ENCODE measurements at regions not wholly inside any gene's neighbourhood (a gene's known extent, or its start where the extent isn't known, plus 50 kb on each side); places are given as distances from the start of the nearest gene placed in this dataset.

GRCh38 chr1:38500352-38500751 is 359.2 kb downstream of the RRAGC start:
- no peaks in the 10 kb centered on the region for H3K27me3 ChIP-seq (ENCODE audit: control insufficient read depth in 2 of 2, insufficient read depth in 2 of 2, low read length in 2 of 2)
- CTCF ChIA-PET, result interaction anchor here (1.0 kb wide), 1 partner anchor 10 kb away, joined by 3 read pairs; no protein-coding TSS in a partner anchor
- H3K79me2 ChIP-seq (ENCODE audit: control insufficient read depth, insufficient read depth, low read length), result no peaks in the 10 kb centered on the region
- POLR2A ChIA-PET, result no interaction called here
- no peaks in the 10 kb centered on the region for H3K9me1 ChIP-seq (replicated peaks; ENCODE audit: control insufficient read depth, extremely low read depth, insufficient read depth, low read length)
- H2AFZ ChIP-seq (ENCODE audit: low read depth, low read length), result no peak overlapping the region
- no peaks in the 10 kb centered on the region for H4K20me1 ChIP-seq (replicated peaks; ENCODE audit: control insufficient read depth, extremely low read depth, insufficient read depth, low read length)
- no TSS peak for BruUV-seq (replicated peaks)
- TF ChIP-seq POLR2A (IDR thresholded peaks at IDR 0.05; ENCODE audit: low read depth, low read length), result no peak
- TF ChIP-seq CTCF (IDR thresholded peaks at IDR 0.05; ENCODE audit: extremely low read depth in 1 of 2, insufficient read depth in 1 of 2, low read depth in 1 of 2, low read length in 2 of 2), result peak; percentile 12 to 20
- no peak for TF ChIP-seq FOS (IDR thresholded peaks at IDR 0.05; ENCODE audit: borderline replicate concordance, insufficient read depth, low read length)
- no peak for TF ChIP-seq GATA2 (IDR thresholded peaks at IDR 0.05; ENCODE audit: insufficient read depth, insufficient read length, low read depth, low read length)
- no peak overlapping the region for H3K4me3 ChIP-seq (replicated peaks in 1 of 3; ENCODE audit: insufficient read depth in 1 of 3, low read depth in 1 of 3, low read length in 3 of 3)
- H3K36me3 ChIP-seq (ENCODE audit: control insufficient read depth in 2 of 2, extremely low read depth in 1 of 2, insufficient read depth in 2 of 2, low read length in 2 of 2), result no peaks in the 10 kb centered on the region
- H3K27ac ChIP-seq (ENCODE audit: insufficient read depth, low read depth, low read length), result no peak overlapping the region
- intact Hi-C loops (cut with micrococcal nuclease), result loop anchor here (10.0 kb wide), 1 partner anchor 476 kb away; no protein-coding TSS in a partner anchor
- DNase-seq (ENCODE audit: low read depth, low spot score), result no peak
- no peak overlapping the region for H3K9ac ChIP-seq (replicated peaks; ENCODE audit: extremely low read depth, insufficient read depth, low read length)
- H3K4me2 ChIP-seq (ENCODE audit: insufficient read depth, low read length), result no peak overlapping the region
- dilution Hi-C loops (cut with MboI; ENCODE audit: extremely low pct_ligation_motif_present, low sequenced_read_pairs), result no loop called here
- FAIRE-seq, result no peak
- H3K4me1 ChIP-seq (ENCODE audit: control insufficient read depth, extremely low read depth, insufficient read depth, low read length), result no peaks in the 10 kb centered on the region
- no peaks in the 10 kb centered on the region for H3K9me3 ChIP-seq (replicated peaks; ENCODE audit: control insufficient read depth, insufficient read depth, low read length)

GRCh38 chr1:38498686-38499085 is 360.9 kb downstream of the RRAGC start:
- CTCF ChIA-PET, result interaction anchor here (1.5 kb wide), 1 partner anchor 9 kb away, joined by 4 read pairs; no protein-coding TSS in a partner anchor
- Histone ChIP-seq H3K4me1 (ENCODE audit: control insufficient read depth, extremely low read depth, insufficient read depth, low read length) (no peaks in the 10 kb centered on the region), H3K79me2 (ENCODE audit: control insufficient read depth, insufficient read depth, low read length) (no peaks in the 10 kb centered on the region), H3K9ac (replicated peaks; ENCODE audit: extremely low read depth, insufficient read depth, low read length) (no peak overlapping the region), H3K9me3 (replicated peaks; ENCODE audit: control insufficient read depth, insufficient read depth, low read length) (no peaks in the 10 kb centered on the region), H3K4me2 (ENCODE audit: insufficient read depth, low read length) (no peak overlapping the region), H3K27ac (ENCODE audit: insufficient read depth, low read depth, low read length) (no peak overlapping the region), H2AFZ (ENCODE audit: low read depth, low read length) (no peak overlapping the region), H3K27me3 (ENCODE audit: control insufficient read depth in 2 of 2, insufficient read depth in 2 of 2, low read length in 2 of 2) (no peaks in the 10 kb centered on the region), H3K4me3 (replicated peaks in 1 of 3; ENCODE audit: insufficient read depth in 1 of 3, low read depth in 1 of 3, low read length in 3 of 3) (no peak overlapping the region), H3K9me1 (replicated peaks; ENCODE audit: control insufficient read depth, extremely low read depth, insufficient read depth, low read length) (no peaks in the 10 kb centered on the region), H3K36me3 (ENCODE audit: control insufficient read depth in 2 of 2, extremely low read depth in 1 of 2, insufficient read depth in 2 of 2, low read length in 2 of 2) (no peaks in the 10 kb centered on the region), H4K20me1 (replicated peaks; ENCODE audit: control insufficient read depth, extremely low read depth, insufficient read depth, low read length) (no peaks in the 10 kb centered on the region)
- DNase-seq (ENCODE audit: low read depth, low spot score) (no peak), FAIRE-seq (no peak)
- POLR2A ChIA-PET, result no interaction called here
- intact Hi-C loops (cut with micrococcal nuclease) (no loop called here), dilution Hi-C loops (cut with MboI; ENCODE audit: extremely low pct_ligation_motif_present, low sequenced_read_pairs) (no loop called here)
- no TSS peak for BruUV-seq (replicated peaks)
- TF ChIP-seq MYC (IDR thresholded peaks at IDR 0.05; ENCODE audit: low read depth, low read length) (no peak), JUN (IDR thresholded peaks at IDR 0.05; ENCODE audit: borderline replicate concordance, insufficient read depth, insufficient read length, low read depth) (no peak), CTCF (IDR thresholded peaks at IDR 0.05; ENCODE audit: extremely low read depth in 1 of 2, insufficient read depth in 1 of 2, low read depth in 1 of 2, low read length in 2 of 2) (no peak), POLR2AphosphoS5 (IDR thresholded peaks at IDR 0.05; ENCODE audit: insufficient read depth, low read depth, low read length) (no peak), FOS (IDR thresholded peaks at IDR 0.05; ENCODE audit: borderline replicate concordance, insufficient read depth, low read length) (no peak), GATA2 (IDR thresholded peaks at IDR 0.05; ENCODE audit: insufficient read depth, insufficient read length, low read depth, low read length) (no peak), EZH2 (IDR thresholded peaks at IDR 0.05; ENCODE audit: borderline replicate concordance, low read depth, low read length, severe bottlenecking) (no peak), MAX (IDR thresholded peaks at IDR 0.05; ENCODE audit: insufficient read depth, insufficient read length) (no peak), POLR2A (IDR thresholded peaks at IDR 0.05; ENCODE audit: low read depth, low read length) (no peak)
